Peyer's patch (tissue), 4 donors: ENCODE measurements at regions not wholly inside any gene's neighbourhood (a gene's known extent, or its start where the extent isn't known, plus 50 kb on each side); places are given as distances from the start of the nearest gene placed in this dataset.

Experiments used
- CTCF ChIP-seq, 6 experiments: fragments of 450-650 bp in 4 of 6; fragments of 200-600 bp in 2 of 6; sonication (generic) in 1 of 6; IDR thresholded peaks; one replicate each; pipeline ENCODE4 v1.5.1; 2017 to 2019; ENCODE audit warnings: antibody characterized with exemption in 6 of 6, mild to moderate bottlenecking in 3 of 6, moderate library complexity in 1 of 6
- POLR2A ChIP-seq, 2 donors: fragments of 450-650 bp; IDR thresholded peaks; one replicate each; pipeline ENCODE4 v1.5.1; 2017; ENCODE audit warnings: antibody characterized with exemption in 2 of 2, mild to moderate bottlenecking in 2 of 2, moderate library complexity in 2 of 2

GRCh38 chr2:224122542-224122941 is 83.5 kb upstream of the SERPINE2 start:
- TF ChIP-seq CTCF (IDR thresholded peaks at IDR 0.05) (no peak), POLR2A (IDR thresholded peaks at IDR 0.05) (no peak)
